Fibroblast of peridontal ligament (primary cell): ENCODE measurements at regions not wholly inside any gene's neighbourhood (a gene's known extent, or its start where the extent isn't known, plus 50 kb on each side); places are given as distances from the start of the nearest gene placed in this dataset.

Source experiments
- DNase-seq: peaks from one replicate; pipeline ENCODE4 v3.0.0-alpha.2; 2010; ENCODE audit errors: extremely low read depth

DNA sequence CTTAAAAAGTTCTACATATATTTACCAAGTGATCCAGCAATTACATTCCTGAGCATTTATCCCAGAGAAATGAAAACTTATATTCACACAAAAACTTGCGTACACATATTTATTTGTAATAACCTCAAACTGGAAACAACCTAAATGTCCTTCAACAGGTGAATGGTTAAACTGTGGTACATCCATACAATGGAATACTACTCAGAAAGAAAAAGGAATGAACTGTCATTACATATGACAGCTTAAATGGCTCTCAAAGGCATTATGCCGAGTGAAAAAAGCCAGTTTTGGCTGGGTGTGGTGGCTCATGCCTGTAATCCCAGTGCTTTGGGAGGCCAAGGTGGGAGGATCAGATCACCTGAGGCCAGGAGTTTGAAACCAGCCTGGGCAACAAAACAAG is 79.1 kb upstream of the DYNC1I2 start:
- no peak for DNase-seq

DNA sequence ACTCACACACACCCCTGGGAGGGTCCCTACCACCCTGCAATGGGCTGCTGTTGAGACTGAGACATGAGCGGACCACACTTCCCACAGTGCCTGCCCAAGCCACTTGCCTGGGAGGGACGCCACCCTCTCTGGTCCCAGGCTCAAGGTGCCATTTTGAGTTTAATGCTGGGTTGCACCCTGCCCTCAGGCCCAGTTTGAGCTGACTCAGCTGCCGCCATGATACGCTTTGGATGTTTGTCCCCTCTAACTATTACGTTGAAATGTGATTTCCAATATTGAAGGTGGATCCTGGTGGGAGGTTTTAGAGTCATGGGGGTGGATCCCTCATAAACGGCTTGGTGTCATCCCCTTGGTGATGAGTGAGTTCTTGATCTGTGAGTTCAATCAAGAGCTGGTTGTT is 76.4 kb upstream of the DYNC1I2 start:
- DNase-seq: no peak

DNA sequence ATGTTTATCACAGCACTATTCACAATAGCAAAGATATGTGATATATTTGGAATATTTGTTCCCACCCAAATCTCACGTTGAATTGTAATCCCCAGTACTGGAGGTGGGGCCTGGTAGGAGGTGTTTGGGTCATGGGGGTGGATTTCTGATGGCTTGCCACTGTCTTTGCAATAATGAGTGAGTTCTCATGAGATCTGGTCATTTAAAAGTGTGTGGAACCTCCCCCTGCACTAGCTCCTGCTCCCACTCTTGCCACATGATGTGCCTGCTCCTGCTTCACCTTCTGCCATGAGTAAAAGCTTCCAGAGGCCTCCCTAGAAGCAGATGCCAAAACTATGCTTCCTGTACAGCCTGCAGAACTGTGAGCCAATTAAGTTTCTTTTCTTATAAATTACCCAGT is 72.2 kb upstream of the DYNC1I2 start:
- peak; percentile 8 for DNase-seq

DNA sequence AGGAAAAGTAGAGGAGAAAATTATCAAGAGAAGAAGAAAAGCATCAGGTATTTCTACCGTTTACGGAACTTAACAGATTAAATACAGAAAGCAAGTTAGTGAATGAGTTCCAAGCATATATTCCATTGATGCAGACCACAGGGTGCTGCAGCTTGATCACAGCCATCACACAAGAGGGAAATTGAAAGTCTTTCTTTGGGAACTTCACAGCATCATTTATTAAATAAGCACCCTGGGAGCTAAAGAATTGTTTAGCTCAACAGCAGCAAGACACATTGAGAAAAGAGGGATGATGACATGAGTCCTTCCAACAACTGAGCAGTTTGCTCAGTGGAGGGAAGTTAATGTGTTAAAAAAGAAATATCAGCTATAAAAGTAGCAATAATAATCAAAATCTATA is 69.3 kb upstream of the DYNC1I2 start:
- no peak for DNase-seq

DNA sequence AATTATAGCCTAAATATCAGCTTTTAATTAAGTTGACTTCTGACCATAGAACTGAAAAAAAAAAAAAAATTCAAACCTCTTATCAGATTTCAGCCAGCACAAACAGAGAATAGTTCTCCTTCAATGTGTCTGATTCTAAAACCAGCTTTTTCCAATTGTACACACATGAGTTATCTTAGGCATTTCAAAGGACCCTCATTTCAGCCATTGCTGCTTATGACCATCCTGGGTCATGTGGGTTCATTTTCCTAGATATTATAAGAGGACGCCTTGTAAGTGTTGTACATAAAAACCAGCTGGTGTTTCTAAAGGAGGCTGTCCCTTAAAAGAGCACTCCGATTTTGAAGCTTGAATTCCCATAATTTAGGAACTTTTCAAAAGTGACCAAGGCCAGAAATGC is 62.3 kb upstream of the DYNC1I2 start:
- no peak for DNase-seq

DNA sequence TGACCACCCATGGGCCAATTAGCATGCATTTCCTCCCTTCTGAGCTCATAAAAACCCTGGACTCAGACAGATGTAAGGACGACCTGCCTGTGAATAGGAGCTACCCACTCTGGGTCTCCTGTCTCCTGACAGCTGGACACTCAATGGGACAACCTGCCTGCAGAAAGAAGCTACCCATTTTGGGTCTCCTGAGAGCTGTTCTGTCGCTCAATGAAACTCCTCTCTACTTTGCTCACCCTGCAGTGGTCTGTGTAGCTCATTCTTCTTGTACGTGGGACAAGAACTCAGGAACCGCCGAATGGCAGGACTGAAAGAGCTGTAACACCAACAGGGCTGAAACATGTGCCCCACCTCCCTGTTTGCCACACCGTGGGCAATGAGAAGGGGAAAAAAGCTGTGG is 60.3 kb upstream of the DYNC1I2 start:
- DNase-seq: no peak

DNA sequence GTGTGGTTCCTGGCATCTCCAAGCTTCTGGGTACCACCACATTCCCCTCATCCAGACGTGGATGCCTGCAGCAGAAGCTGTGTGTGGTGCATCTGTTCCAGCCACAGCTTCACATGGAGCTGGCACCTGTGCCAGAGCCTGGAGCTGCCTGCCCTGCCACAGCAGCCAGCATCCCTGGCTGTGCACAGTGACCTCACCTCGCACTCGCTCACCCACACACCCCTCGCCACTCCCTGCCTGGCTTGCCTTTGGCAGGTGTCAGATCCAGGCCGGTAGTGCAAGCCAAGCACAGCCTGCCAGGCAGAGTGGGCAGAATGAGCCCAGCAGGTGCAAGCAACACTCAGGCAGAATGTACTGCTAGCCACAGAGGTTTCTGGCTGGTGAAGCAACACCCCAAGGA is 59.9 kb upstream of the DYNC1I2 start:
- no peak for DNase-seq

DNA sequence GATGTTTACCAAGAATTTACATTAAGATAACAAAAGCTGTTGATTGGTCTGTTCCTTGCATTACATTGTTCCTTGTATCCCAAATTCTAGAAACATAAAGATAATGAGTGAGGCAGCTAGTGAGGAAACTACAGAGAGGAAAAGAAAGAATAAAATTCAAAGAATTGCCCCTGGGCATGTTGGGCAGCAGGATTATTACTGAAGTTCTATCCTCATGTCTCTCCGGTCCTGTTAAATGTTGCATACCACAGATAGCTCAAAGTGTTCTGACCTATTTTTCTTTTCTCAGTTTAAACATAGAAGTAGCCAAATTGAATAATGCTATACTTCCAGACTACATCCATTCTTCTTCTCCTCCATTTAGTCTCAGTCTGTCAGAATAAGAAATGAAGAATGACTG is 58.2 kb upstream of the DYNC1I2 start:
- no peak for DNase-seq

DNA sequence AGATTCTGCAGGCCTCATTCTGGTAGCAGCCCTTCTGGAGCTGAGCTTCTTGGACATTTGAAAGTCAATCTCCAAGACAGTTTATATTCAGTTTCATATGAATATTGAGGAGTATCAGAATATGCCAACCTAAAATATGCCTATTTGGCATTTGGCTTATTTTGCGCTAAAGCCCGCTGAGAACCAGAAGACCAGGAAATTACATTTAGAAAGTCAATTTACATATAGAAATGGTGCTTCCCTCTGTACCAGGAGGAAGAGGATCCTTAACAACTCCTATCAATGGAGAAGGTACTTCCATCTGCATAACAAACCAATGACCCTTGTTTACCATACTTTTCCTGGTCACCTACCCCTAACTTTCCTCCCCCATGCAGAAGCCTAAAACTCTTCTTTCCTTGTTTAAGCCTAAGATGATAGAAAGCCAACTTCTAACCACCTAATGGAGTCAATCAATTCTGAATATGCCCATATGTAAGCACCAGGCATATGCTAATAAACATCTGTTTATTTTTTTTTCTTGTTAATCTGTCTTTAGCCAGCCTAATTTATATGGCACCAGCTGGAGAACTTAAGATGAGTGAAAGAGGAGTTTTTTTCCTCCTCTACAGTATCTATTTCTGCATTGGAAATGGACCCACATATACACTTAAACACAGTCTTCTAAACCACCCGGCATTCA is 57.0 kb upstream of the DYNC1I2 start:
- no peak for DNase-seq

DNA sequence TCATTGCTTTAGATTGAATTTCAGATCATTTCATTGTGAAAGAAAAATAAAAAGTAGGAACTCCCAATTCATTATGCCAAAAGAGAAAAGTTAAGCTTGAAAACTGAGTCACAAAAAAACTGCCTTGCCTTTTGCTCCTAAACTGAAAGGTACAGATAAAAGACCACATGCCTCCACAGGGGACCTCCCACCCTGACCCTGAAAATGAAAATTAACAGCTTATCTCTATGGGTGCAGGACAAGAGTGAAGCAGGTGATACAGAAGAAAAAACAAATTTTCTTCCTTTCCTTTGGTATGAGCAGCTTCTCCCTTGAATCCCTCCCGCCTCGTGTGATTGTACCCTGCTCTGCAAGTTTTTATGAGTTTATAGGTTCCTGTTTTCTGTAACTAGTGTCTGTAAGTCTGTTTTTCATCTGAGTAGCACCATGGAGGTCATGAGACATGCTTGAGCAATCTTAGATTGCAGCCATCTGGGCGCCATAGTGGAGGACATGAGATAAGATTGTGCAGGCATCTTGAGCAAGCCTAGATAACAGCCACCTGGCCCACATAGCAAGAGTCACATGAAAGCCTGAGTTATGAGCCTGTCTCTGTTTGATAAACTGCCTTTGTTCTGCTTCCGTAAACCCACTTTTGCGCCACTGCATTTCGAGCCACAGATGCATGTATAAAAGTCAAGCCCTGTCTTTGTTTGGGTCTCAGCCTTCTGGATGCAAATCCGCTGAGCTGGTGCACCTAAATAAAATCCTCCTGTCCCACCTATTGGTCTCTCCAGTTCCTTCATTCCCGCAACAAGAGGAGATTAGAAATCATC is 56.2 kb upstream of the DYNC1I2 start:
- no peak for DNase-seq
